ENCODE measurements at regions not wholly inside any gene's neighbourhood (a gene's known extent, or its start where the extent isn't known, plus 50 kb on each side); places are given as distances from the start of the nearest gene placed in this dataset.

DNA sequence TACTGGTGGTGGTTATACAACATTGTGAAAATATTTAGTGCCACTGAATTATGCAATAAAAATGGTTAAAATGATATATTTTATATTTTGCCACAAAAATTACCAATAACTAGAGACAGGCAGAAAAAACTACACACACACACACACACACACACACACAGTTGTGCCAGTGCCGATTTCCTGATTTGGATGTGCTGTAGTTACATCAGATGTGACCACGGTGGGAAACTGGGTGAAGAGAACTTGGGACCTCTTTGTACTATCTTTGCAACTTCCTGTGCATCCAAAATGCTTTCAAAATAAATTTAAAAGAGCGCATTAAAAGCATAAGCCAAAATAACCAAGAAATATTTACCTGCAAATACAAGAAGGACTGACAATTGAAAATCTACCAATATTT lies 61.6 kb upstream of the CCBE1 start:
- DNase-seq (ENCODE audit: low spot score): no peak

DNA sequence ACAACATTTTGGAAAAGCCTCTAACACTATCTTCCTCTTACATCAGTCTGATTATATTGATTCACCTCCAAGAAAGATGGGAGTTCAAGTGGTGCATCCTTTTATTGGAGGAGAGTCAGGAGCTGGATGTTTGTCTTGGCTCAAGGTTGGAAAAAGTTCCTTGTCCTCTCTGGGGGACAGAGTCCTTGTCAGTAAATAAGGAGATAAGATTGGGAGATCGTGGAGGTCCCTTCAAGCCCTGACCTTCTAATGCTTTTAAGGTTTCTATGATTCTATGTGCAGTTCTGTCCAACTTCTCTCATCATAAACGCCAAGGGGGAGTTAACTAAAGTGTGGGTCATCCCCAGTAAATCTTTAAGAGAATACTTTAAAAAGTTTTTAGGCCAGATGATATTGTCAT lies 60.9 kb upstream of the CCBE1 start:
- DNase-seq (ENCODE audit: low spot score): no peak

DNA sequence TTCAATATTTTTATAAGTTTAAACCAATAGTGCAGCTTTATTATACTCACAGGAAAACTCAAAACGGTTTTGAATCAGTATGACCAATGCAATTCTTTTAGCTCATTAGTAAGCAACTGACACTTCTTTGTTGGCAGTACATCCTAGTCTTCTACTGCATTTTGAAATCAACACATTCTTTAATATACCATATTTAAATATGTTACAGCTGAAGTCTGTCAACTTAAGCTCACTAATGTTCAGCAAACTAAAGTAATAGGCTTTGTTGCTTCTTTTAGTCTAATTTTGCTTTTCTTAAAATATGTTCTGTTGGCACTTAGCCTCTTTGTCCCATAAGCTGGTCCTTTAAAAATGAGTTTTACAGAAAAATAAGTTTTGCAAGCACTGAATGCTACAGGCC lies 55.4 kb upstream of the CCBE1 start:
- no peak for DNase-seq (ENCODE audit: low spot score)

DNA sequence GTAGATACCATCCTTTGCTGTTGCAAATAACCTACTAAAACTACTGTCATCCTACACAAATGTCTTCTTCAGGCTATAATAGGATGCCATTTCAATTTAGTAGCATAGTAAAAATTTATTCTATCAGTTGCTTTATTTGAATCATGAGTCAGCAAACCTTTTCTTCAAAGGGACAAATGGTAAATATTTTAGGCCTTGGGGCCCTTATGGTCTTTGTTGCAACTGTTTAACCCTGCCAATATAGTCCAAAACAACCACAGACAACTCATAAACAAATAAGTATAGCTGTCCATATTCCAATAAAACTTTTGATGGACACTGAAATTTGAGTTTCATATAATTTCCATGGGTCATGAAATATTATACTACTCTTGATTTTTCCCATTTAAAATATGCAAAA lies 54.0 kb upstream of the CCBE1 start:
- DNase-seq (ENCODE audit: low spot score): no peak

DNA sequence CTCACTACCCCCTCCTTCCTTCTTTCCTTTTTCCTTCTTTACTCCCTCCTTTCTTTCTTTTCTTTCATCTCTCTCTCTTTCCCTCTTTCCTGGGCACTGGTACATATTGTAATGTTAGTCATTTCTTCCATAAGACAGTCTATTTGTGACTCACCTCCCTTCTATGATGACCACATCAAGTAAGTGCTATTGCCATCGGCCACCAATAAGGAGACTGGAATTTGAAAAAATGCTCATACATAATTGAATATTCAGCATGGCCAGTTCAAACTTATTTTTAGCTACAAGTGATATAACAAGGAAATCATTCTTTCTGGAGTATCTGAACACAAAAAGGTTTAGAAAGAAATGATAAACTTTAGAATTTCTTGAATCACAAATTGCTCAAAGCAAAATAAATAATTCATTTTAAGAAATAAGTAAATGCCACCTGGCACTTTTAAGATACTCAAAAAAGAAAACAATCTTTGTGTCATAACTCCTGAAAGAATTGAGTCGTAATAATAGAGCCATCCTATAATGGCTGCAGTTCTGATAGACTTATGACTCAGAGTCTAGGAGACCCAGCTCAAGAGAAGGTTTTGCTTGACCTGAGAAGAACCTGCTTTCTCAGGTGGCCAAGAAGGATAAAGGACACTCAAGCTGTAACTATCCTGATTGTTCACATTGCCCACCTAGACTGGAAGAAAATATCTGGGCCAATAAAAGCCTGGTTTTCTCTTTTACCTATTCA lies 51.6 kb upstream of the CCBE1 start:
- no peak for DNase-seq (ENCODE audit: low spot score)

All from SK-N-DZ (cell line).